HG02759 (cell line): ENCODE measurements at regions not wholly inside any gene's neighbourhood (a gene's known extent, or its start where the extent isn't known, plus 50 kb on each side); places are given as distances from the start of the nearest gene placed in this dataset.
A peak's percentile ranks its signal among the peaks of the same experiment; 100 is the strongest.
"Not testable (repeated sequence)": the region's sequence is repeated elsewhere in the genome, so short reads cannot be mapped to it uniquely, and the experiment has no call there.

Experiments
- ATAC-seq: cut with Tn5 transposase; IDR thresholded peaks from one replicate; pipeline ENCODE4 v1.9.1; 2021; ENCODE audit warnings: mild to moderate bottlenecking, moderate library complexity; ENCODE audit not compliant: unreplicated experiment

DNA sequence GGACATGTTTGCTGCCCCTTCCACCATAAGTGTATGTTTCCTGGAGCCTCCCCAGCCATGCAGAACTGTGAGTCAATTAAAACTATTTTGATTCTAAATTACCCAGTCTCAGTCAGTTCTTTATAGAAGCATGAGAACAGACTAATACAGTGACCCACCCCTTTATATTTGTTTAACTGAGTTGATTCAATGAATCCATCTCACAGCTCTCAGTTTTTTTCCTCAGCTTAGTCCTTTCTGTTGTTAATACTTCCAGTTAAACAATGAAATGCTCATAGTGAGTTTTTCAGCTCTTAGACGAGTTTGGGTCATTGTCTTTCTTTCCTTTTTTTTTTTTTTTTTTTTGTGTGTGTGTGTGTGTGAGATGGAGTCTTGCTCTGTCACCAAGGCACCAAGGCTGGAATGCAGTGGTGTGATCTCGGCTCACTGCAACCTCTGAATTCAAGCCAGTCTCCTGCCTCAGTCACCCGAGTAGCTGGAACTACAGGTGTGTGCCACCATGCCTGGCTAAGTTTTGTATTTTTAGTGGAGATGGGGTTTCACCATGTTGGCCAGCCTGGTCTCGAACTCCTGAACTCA, 627.4 kb downstream of the SPATA31A7 start:
- not testable (repeated sequence) for ATAC-seq

GRCh38 chr9:61853624-61854259, 663.9 kb downstream of the SPATA31A7 start:
- ATAC-seq, result peak; percentile 86

DNA sequence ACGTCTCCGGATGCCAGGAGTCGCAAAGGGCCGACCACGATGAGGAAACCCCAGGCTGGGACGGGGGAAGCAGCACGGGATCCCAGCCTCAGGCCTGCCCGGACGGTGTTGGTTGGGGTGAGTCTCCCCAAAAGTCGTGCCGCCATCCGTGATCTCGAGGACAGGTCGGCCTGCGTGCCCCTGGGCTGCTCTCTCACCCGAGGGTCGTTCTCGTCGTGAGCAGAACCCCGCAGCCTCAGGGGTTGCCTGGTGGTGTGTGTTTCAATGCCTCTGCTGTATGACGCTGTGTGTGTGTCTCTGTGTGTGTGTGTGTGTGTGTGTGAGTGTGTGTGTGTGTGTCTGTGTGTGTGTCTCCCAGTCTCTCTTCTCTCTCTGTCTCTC, 664.4 kb downstream of the SPATA31A7 start:
- ATAC-seq, result not testable (repeated sequence)

GRCh38 chr9:61856283-61856682, 666.4 kb downstream of the SPATA31A7 start:
- ATAC-seq, result peak; percentile 72

DNA sequence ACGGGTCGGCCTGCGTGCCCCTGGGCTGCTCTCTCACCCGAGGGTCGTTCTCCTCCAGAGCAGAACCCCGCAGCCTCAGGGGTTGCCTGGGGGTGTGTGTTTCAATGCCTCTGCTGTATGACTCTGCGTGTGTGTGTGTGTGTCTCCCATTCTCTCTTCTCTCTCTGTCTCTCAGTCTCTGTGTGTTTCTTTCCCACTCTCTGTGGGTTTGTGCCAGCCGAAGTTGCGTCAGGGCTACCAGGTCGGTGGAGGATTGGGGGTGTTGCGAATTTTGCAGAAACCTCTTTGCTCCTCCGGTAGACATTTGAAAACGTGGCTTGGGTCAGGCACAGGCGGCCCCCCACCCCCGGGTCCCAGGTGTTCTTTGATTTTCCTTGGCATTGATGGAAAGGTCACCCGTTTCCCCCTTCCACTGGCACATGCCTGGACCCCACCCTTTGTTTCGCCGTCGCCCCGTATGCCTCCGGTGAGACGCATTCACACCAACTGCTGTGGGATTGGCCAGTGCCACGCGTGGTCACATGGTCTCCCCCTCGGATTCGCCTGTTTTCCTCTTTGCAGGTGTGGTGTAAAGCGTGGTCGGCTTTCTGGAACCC, 667.1 kb downstream of the SPATA31A7 start:
- not testable (repeated sequence) for ATAC-seq

DNA sequence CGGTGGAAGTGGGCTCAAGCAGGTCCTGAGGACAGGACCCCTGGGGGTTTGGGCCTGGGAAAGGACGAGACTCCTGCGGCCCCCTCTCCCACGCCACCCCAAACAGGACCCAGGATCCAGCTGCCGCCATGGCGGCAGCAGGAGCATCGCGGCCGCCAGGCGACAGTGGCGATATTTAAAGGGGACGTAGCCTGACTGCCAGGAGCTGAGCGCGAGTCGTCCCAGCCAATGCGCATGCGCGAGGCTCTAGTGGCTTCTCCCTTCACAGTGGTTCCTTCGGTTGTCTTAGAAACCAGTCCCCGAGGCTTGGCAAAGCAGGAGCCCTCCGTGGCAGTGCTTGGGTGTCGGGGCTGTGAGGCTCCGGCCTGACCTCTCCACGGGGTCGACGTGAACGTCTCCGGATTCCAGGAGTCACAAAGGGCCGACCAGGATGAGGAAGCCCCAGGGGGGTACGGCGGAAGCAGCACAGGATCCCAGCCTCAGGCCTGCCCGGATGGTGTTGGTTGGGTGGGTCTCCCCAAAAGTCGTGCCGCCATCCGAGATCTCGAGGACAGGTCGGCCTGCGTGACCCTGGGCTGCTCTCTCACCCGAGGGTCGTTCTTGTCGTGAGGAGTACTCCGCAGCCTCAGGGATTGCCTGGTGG, 668.0 kb downstream of the SPATA31A7 start:
- ATAC-seq, result peak; percentile 87

DNA sequence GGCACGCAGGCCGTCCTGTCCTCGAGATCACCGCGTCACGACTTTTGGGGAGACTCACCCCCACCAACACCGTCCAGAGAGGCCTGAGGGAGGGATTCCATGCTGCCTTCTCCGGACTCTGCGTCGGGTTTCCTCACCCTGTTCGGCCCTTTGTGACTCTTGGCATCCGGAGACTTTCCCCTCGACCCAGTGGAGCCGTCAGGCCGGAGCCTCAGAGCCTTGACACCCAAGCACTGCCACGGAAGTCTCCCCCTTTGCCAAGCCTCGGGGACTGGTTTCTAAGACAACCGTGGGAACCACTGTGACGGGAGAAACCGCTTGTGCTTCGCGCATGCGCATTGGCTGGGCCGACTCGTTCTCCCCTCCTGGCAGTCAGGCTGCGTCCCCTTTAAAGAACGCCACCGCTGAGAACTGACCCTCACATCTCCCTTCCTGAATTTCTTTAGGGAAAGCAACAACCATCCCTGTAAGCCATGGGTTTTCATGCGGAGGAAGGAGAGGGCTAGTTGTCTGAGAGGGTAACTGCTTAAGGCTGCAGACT, 672.7 kb downstream of the SPATA31A7 start:
- ATAC-seq, result peak; percentile 45

DNA sequence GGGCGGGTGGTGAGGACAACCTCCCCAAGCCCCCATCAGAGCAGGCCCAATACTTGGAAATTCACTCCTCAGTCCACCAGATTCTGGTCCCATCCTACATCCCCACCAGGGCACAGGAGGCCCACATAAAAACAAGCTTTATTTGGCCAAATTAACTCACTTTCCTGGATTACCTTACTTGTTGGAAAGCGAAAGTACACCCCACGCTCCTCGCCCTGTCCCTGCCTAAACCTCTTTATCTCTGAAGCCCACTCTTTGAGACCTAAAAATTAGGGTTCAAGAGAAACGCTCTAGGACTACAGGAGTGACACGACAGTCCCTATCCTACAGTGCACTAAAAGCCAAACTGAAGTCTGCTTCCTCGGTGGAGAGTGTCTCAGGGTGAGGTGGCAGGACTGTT, 674.6 kb downstream of the SPATA31A7 start:
- not testable (repeated sequence) for ATAC-seq

DNA sequence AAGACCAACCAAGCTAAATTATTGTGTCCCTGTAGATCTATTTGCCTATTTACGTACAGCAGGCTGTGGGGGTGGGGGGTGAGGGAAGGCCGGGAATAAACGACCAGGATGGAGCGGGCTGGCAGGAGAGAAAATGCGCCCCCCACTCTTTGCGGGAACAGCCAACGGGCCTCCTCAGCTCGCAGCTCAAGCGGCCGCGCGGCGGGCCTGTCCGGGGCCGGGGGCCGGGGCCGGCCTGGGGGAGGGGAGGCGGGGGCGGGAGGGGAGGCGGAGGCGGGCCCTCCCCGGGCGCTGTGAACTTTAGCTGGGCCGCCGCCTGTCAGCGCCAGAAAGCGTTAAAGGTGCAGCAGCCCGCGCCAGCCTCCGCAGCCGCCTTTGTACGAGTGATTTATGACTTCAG, 679.1 kb downstream of the SPATA31A7 start:
- ATAC-seq, result not testable (repeated sequence)

DNA sequence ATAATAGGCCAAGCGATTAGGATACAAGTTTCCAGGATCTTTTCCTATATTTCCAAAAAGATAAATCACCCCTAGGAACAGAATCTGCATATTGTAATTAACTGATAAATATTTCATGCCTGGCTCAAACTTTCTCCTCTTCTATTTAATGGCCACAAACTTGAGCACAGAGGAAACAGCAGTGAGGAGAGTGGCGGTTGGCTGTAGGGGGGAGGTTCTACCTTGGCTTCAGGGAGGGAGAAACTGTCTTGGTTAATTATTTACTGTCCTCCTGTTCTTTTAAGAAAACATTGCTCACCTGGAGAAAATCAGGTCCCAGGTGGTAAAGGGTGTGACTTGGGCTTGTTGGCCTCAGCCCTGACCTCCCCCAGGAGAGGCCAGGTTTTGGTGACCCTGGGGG, 682.5 kb downstream of the SPATA31A7 start:
- not testable (repeated sequence) for ATAC-seq
